HG02623 (cell line): ENCODE measurements at regions not wholly inside any gene's neighbourhood (a gene's known extent, or its start where the extent isn't known, plus 50 kb on each side); places are given as distances from the start of the nearest gene placed in this dataset.

Experiments used
- ATAC-seq: cut with Tn5 transposase; IDR thresholded peaks from one replicate; pipeline ENCODE4 v1.9.1; 2021; ENCODE audit warnings: moderate library complexity; ENCODE audit not compliant: unreplicated experiment

DNA sequence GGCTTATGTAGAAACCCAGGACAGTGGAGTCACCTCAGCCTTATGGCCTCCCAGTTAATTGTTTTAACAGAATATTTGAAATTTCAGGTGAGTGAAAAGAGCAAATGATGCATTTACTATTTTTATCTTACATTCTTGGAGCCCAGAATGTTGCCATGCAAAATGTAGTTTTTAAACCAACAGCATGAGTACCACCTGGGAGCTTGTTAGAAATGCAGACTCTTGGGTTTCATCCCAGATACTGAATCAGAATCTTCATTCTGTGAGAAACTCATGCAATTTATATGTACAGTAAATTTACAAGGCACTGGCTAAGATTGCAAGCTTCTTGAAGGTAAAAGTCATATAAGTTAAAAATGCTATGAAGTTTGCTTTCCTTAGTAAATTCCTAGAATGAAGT is 654.5 kb upstream of the CDH2 start:
- ATAC-seq: no peak

DNA sequence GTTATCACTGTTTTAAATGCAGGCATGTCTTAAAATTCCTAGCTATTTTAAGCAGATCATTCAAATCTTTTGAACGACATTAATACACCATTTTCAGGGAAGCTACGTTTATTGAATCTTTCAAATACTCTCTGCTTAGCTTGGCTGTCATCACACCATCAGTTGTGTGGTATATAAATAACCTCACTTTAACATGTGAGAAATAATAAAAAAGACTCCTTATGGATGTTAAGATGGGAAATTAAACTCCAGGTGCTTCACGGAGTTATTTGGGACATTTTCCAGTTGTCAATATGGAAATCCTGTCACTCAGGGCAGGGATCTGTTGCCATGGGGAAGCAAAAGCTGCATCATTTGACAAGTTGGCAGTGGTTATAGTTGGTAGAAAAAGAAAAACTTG is 649.2 kb upstream of the CDH2 start:
- ATAC-seq: no peak

DNA sequence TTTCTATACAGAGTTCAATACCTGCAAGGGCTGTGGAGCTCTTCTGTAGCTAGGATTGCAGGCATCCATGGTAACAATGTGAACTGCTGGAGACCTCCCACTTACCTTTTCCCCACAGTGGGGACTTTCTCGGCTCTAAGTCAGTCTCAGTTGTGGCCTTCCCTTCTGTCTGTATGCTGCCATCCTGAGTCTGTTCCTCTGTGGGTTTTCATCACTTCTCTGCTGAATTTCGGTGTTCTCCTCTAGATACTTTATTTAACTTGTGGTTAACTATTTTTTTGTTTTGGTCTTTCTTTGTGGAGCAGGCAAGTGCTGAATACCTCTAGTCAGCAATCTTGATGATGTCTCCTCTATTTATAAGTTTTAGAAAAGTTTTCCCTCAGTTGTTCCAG is 647.2 kb upstream of the CDH2 start:
- no peak for ATAC-seq

DNA sequence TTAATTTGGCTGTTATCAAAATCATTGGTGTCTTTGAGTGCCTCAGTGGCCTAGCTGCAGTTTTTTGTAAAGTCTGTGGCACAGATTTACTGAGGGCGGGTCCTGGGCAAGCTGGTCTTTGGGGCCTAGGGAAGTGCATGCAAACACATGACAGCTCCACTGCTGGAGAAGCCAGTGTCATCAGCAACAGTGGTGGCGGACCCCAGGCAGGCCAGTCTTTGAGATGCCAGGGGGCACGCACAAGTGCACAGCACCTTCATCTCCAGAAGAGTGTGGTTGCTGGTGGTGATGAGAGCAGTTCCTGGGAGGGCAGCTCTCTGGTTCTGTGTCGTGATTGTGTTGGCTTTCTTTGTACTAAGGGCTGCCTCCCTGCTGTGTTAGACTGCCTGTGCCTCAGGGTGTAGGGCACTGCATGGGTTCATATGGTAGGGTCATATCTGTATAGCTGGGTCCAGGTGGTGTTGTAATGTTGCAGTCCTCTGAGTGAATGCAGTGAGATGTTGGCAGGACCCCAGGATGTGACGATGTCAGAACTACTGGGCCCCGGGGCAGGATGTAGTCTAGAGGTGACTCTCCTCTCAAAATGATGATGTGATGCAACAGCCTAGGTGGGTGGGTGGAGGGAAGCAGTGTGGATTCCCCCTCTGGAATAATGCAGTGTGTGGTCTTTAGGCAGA is 646.7 kb upstream of the CDH2 start:
- no peak for ATAC-seq

DNA sequence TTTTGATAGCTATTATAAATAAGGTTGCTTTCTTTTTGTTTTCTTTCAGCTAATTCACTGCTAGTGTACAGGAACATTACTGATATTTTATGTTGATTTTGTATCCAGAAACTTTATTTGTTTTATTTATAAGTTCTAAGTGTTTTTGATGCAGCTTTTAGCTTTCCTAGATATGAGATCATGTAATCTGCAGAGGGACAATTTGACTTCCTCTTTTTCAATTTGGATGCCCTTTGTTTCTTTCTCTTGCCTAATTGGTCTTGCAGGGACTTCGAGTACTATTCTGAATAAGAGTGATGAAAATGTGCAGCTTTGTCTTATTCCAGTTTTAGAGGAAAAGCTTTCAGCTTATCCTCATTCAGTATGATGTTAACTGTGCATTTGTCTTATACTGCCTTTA is 643.4 kb upstream of the CDH2 start:
- no peak for ATAC-seq

DNA sequence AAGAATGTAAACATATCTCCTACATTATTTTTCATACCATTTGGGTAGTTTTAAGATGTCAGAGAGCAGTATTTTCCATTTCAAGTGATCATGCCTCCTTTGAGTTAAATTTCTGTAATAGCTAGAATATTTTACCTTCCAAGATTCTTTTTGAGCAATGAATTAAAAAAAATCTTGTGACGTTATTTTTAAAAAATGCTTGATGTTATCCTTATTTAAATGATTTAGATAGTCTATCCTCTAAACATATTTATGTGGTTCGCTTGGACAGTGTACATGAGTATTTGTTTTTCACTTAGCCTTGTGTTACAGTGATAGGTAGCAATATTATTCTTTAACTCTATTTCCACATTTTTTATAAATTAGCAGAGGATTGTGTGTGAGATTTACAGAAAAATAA is 639.2 kb upstream of the CDH2 start:
- ATAC-seq: no peak

DNA sequence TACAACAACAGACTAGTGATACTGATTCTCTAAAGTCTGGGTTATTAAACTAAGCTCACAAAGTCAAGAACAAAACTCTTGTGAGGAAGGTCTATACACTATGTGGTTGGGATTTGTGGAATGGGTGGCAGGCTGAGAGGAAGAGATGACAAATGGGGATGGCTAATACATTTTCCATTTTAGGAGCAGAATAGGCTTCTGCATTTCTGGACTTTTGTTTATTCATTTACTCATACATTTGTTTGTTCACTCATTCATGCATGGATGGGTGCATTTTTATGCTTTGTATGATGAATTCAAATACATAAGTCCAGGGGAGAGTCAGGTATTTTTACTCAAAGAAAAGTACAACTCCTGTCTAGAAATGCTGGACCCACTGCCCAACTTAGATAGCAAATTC is 637.4 kb upstream of the CDH2 start:
- no peak for ATAC-seq

DNA sequence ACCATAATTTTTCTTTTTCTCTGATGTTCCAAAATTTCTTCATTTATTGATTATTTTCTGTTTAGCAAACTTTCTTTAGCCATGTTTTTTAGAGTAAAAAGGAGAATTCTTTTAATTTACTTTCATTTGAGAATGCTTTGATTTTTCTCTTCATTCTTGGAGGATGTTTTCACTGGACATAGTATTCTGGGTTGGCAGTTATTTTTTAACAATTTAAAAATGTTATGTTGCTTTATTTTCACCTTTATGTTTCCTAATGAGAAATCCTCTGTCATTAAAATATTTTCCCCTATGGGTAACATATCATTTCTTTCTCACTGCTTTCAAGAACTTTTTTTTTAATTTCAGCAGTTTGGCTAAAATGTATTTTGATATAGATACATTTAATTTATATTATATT is 631.4 kb upstream of the CDH2 start:
- ATAC-seq: no peak

DNA sequence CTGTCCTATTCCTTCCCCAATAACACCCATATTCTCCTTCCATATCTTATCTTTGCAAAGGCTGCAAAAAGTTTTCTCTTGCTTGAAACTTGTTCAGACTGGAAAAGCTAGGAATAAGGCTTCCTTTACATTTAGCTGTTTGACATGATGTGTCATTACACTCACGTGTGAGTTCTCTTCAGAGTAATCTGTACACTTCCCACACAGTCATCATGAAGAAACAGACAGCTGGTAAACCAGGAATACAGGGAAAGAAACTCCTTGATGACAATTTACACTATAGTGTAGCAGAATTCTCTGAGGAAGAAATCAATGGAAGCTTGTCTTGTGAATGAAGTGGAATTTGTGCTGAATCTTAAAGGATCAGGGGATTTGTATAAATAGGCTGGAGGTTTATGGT is 628.6 kb upstream of the CDH2 start:
- ATAC-seq: no peak

DNA sequence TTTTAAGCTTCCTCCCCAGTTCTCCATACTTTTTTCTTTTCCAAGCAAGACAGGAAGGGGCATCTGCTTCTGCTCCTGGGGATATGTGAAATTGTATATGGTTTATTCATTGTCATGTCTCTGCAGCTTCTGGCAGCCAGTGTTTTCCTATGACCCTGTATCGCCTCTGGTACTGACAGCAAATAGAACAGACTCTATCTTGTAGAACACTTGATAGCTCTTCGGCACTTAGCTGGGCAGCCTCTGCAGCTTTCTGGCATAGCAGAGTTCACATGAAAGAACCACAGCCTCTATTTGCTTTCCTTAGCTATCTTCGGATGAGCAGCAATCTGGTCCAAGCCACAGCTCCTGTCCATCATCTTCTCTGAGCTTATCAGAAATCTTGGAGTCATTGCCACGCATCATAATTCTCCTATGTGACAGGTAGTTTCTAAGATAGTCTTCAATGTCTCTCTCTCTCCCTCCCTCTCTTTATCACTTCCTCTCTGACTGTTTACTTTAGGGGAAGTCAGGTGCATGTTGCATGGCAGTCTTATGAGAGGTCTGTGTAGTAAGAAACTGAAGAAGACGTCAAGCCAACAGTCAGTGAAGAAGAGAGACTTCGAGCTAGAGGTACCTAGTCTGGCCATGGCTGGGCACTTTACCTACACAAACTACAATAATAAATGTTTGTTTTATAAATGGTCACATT is 627.7 kb upstream of the CDH2 start:
- ATAC-seq: no peak

DNA sequence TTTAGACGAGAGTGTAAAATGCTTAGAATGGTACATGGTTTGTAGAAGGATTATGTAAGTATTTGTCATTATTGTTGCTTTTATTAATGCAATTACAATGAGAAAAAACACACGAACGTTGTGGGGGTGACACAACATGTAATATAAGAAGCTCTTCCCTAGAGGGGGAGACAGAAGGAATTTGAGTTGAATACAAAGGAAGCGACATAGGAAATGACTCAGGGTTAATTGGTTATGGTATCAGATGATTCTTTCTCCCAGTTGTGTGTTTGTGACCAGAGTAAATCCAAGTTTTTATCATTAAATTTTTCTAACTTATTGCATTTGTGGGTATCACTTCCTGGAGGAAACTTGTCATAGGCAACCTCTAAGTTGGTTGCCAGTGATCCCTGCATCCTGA is 625.6 kb upstream of the CDH2 start:
- ATAC-seq: no peak

DNA sequence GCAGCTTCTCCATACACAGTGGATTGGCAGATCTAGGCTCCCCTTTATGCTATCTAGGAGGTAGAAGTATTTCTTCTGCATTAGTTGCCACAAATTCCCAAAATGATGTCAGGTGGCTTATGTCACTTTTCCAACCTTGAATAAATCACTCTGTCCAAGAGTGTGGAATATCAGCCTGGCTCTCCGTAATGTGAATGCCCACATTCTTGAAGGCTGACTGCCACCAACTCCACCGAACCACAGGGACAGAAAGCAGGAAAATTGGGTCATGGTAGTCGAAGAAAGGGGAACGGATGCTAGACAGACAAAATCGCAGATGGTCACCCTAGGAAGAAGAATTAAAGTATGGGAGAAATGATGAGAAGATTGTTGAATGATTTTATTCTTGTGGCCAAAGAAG is 624.9 kb upstream of the CDH2 start:
- no peak for ATAC-seq

DNA sequence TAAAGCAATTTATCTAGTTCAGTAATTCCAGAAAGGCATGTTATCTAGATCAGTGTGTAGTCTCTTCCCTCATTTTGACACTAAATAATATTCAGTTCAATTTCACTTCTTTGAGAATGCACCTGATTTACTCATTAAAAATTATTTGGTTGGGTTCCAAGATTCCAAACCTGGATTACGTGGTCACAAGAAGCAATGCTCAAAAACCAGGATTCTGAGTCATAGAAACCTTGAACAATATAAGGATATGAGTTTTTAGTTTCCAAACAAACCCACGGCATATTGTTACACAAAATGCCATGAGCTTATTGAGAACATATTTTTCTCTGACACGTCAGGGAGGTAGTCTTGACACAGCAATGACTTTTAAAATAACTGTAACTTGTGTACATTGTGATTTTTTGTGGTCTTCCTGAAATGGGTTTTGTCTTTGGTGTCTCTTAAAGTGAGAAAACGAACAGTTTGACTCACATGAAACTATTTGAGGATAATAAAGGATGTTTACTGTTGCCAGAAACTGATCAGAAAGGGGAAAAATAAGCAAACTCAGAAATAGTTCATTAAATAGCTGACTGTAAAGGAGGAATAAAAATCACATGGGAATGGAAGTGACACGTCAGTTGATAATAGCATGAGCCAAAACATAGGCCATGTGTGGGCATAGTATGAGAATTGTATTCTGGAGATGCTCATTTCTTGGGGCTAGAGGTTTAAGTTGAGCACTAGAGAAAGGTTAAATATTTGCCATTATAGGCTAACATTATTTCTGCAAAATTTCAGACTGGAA is 617.7 kb upstream of the CDH2 start:
- ATAC-seq: no peak

DNA sequence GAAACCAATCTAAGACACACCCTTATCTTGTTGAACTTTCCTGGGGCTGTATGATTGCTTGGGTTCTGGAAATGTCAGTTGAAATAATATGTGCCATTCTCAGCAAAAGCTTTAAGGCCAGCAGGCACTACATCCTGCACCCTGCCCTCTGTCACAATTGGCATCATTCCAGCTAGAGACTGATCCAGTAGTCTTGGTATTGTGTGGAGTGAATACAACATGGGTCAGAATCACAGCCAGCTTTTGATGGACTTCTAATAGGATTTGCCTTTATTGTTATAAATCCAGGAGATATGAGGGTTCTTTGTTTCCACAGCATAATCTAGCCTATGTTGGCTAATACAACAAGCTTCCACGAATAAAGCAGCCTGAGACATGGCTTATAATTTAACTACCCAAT is 617.0 kb upstream of the CDH2 start:
- no peak for ATAC-seq

DNA sequence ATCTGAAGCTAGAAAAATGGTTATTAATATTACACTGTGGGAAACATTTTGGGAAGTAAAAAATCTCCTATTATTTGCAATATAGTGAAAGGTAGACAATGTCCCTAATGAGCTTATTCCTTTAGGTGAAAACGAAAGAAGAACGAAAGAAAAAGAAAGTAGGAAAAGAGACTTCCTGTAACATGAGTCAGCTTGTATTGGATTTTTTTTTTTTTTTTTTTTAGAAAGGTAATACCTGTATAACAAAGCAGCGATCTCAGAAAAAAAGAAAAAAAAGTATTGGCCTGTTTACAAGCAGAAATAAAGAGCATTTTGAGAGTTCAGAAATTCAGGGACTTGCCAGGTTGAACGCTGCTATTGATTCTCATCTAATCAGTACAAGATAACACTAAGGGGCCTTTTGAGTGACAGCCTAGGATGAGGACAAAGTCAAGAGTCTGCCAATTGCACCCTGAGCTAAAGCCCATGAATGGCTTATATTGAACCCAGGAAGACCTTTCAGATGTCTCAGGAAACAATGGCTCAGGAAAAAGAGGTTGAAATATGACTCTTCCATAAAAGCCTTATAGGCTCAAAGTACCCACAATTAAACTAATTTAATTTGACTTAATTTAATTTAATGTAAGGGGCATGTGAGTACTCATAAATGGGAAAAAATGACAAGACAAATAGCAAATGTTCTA is 615.6 kb upstream of the CDH2 start:
- no peak for ATAC-seq

DNA sequence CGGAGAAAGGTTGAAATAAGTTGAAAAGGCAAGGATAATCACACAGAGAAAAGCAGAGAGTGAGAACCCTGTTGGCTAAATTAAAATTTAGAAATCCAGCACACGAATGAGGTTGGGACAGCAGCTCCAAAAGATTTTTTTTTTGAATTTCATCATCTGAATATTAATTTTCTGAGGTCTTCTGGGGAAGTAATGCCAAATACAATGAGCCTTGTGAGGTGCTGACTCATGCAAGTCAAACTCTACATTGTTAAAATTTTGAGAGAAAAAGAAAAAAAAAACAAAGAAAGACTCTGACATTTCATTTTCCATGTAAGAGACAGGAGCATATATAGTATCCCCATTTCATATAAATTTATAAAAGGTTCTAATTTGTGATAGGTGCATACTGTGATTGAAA is 614.2 kb upstream of the CDH2 start:
- ATAC-seq: no peak

DNA sequence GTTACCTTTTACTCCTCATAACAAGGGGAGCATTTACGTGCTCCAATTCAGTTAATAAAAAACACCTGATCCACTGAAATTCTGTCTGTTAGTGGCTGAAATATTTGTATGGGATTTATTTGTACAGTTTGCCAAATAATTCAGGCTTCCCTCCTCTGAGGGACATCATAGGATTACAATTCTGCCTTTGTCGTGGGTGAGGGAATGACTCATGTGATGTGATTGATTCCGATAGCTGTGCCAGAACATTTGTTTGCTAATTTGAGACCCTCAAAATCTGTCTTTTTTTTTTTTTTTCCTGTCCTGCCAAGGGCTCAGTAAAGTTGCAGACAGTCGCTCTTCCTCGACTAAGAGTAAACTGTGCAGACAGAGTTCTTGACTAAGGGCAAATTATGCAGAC is 612.6 kb upstream of the CDH2 start:
- ATAC-seq: no peak

DNA sequence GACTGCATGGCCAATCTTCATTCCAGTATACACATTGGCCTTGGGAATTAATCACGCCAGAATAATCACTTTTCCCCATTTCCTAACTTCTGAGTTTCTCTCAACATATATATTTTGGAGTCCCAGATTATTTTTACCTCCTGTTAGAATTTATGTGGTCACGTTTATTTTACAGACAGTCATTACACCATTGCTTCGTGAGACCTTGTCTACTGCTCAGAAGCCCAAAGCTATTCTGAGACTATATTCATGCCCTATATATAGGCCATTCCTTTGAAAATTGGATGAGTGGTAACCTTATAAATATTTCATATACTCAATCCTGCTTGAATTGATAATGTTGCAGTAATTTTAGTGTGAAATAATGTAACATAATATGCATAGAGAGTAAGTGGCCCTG is 610.0 kb upstream of the CDH2 start:
- ATAC-seq: no peak

DNA sequence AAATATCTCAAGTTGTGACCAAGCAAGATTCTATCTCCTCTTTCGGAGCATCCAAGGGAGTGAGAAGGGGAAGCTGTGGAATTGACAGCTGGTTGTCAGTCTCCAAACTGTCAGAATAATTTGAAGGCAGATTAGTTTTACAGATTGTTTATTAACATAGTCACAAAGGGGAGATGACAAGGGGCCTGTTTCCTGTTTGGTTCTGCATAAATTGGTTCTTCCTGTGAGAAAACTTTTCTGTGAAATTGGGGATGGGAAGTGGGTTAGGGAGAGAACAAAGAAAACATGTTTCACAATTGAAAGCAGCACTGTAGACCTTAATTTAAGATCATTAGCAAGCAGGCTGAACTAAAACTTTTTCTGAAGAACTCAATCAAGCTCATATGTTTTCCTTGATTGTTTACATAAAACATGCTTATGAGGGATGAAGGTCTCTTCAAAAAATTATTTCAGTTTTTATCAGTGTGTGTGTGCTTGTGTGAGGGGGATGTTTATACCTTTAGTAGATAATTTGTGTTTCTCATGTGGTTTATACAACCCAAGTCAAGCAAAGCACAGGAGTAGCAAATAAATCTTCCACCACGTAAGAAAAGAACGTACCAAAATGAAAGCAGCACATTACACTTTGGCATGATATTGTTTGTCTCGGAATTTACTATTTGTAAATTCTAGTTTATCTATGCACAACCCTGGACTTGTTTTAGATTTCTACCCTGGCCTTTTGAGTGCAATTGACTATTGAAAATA is 604.9 kb upstream of the CDH2 start:
- no peak for ATAC-seq

DNA sequence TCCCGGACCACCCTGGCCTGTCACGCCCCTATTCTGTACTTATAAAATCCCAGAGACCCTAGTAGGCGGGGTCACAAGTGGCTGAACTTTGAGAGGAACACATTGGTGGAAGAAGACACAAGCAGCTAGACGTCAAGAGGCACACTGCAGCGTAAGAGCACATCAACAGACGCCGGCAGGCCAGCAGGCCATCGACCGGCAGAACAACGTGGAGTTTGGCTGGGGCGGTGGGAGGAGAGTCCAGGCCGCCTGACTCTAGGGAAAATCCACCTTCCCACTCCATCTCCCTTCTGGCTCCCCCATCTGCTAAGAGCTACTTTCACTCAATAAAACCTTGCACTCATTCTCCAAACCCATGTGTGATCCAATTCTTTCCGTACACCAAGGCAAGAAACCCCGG is 601.8 kb upstream of the CDH2 start:
- no peak for ATAC-seq

DNA sequence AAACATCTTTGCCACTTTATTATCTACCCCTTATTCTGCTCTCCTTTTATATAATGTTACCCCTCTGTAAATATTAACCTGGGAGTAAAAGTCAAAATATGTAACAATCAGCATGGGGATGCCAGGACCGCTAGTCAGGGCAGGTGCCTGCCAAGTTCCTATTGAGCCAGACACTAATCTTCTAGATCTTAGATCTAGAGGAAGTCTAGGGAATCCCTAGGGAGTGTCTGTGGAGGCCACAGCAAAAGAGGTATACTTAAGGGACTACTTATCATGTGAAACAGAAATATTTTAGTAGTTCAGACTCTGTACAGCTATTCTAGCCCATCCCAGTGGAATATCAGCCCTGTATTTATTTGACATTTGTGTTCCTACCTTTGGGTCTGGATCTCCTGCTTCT is 600.8 kb upstream of the CDH2 start:
- ATAC-seq: no peak
